Testis (tissue), 2 donors: ENCODE measurements at regions not wholly inside any gene's neighbourhood (a gene's known extent, or its start where the extent isn't known, plus 50 kb on each side); places are given as distances from the start of the nearest gene placed in this dataset.

Experiments used
- DNase-seq: peaks from one replicate; pipeline ENCODE4 v3.0.0-alpha.2; 2019
- H3K27ac ChIP-seq, 2 donors: fragments of 200-600 bp; sonication (generic); one replicate each; pipeline ENCODE4 v1.5.1; 2019
- H3K27me3 ChIP-seq: fragments of 200-600 bp; sonication (generic); one replicate; pipeline ENCODE4 v1.5.1; 2019
- H3K36me3 ChIP-seq: fragments of 200-600 bp; sonication (generic); one replicate; pipeline ENCODE4 v1.5.1; 2017; ENCODE audit warnings: low read depth; ENCODE audit errors: missing control alignments
- H3K4me1 ChIP-seq: fragments of 200-600 bp; sonication (generic); one replicate; pipeline ENCODE4 v1.5.1; 2019
- H3K4me3 ChIP-seq, 2 donors: fragments of 200-600 bp; sonication (generic); one replicate each; pipeline ENCODE4 v1.5.1; 2017 to 2019
- H3K9me3 ChIP-seq: fragments of 200-600 bp; sonication (generic); one replicate; pipeline ENCODE4 v1.5.1; 2017
- POLR2A ChIP-seq: fragments of 450-650 bp; IDR thresholded peaks from one replicate; pipeline ENCODE4 v1.6.1; 2017; ENCODE audit warnings: antibody characterized with exemption, mild to moderate bottlenecking, moderate library complexity
- WGBS, 2 donors: methylation state at CpG; one replicate each; pipeline ENCODE4 v1.1.5; 2018; 5-methylcytosine and 5-hydroxymethylcytosine counted together
- intact Hi-C: fragments of 100-400 bp; cut with DNase I; formaldehyde crosslinking; loops from one replicate; pipeline ENCODE4 v1.15.1; 2023; ENCODE audit warnings: low total_unique reads
- TF ChIP-seq, protein P1 (sequence below), 3 experiments: fragments of 450-650 bp in 2 of 3; fragments of 200-600 bp in 1 of 3; sonication (generic) in 1 of 3; IDR thresholded peaks; one replicate each; pipeline ENCODE4 v1.5.1; 2016 to 2019; ENCODE audit warnings: antibody characterized with exemption in 3 of 3, mild to moderate bottlenecking in 2 of 3, moderate library complexity in 1 of 3

GRCh38 chr21:16005996-16006395 is 276.2 kb downstream of the USP25 start:
- TF ChIP-seq, protein P1, sequence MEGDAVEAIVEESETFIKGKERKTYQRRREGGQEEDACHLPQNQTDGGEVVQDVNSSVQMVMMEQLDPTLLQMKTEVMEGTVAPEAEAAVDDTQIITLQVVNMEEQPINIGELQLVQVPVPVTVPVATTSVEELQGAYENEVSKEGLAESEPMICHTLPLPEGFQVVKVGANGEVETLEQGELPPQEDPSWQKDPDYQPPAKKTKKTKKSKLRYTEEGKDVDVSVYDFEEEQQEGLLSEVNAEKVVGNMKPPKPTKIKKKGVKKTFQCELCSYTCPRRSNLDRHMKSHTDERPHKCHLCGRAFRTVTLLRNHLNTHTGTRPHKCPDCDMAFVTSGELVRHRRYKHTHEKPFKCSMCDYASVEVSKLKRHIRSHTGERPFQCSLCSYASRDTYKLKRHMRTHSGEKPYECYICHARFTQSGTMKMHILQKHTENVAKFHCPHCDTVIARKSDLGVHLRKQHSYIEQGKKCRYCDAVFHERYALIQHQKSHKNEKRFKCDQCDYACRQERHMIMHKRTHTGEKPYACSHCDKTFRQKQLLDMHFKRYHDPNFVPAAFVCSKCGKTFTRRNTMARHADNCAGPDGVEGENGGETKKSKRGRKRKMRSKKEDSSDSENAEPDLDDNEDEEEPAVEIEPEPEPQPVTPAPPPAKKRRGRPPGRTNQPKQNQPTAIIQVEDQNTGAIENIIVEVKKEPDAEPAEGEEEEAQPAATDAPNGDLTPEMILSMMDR (IDR thresholded peaks at IDR 0.05), result no peak

GRCh38 chr21:16007943-16008342 is 278.2 kb downstream of the USP25 start:
- 79 to 83% methylated on average over 2 of the region's 2 CpGs for WGBS, 2 donors
- Histone ChIP-seq H3K9me3 (no peaks in the 10 kb centered on the region), H3K27me3 (no peaks in the 10 kb centered on the region), H3K36me3 (no peaks in the 10 kb centered on the region), H3K4me3 (no peak overlapping the region), H3K4me1 (no peaks in the 10 kb centered on the region), H3K27ac (no peak overlapping the region)
- intact Hi-C loops, result no loop called here
- DNase-seq, result no peak
- TF ChIP-seq, protein P1 (IDR thresholded peaks at IDR 0.05), result no peak
- TF ChIP-seq POLR2A, result no peak

More at GRCh38 chr21:16005996-16006395, 276.2 kb downstream of the USP25 start:
- Histone ChIP-seq H3K27me3 (no peaks in the 10 kb centered on the region), H3K27ac (no peak overlapping the region), H3K4me3 (no peak overlapping the region), H3K4me1 (no peaks in the 10 kb centered on the region), H3K36me3 (no peaks in the 10 kb centered on the region), H3K9me3 (no peaks in the 10 kb centered on the region)
- intact Hi-C loops, result no loop called here
- no peak for DNase-seq
- 90 to 100% methylated on average over 1 of the region's 1 CpG for WGBS, 2 donors

- intact Hi-C loops, result no loop called here
- H3K9me3 ChIP-seq, result no peaks in the 10 kb centered on the region
- TF ChIP-seq, protein P1 (IDR thresholded peaks at IDR 0.05), result no peak
- TF ChIP-seq POLR2A, result no peak
- no peaks in the 10 kb centered on the region for H3K36me3 ChIP-seq
- no peak overlapping the region for H3K27ac ChIP-seq
- no peak for DNase-seq
- no peak overlapping the region for H3K4me3 ChIP-seq
- no peaks in the 10 kb centered on the region for H3K4me1 ChIP-seq
- H3K27me3 ChIP-seq, result no peaks in the 10 kb centered on the region
- WGBS, 2 donors, result 75 to 81% methylated on average over 4 of the region's 4 CpGs
Measured at GRCh38 chr21:16011719-16012118, 281.9 kb downstream of the USP25 start.

GRCh38 chr21:16013570-16013969 is 283.8 kb downstream of the USP25 start:
- no peak for DNase-seq
- no peaks in the 10 kb centered on the region for H3K4me1 ChIP-seq
- 51 to 56% methylated on average over 2 of the region's 2 CpGs for WGBS, 2 donors
- TF ChIP-seq, protein P1 (IDR thresholded peaks at IDR 0.05), result no peak
- no peak for TF ChIP-seq POLR2A
- H3K36me3 ChIP-seq, result no peaks in the 10 kb centered on the region
- no peaks in the 10 kb centered on the region for H3K27me3 ChIP-seq
- no peaks in the 10 kb centered on the region for H3K9me3 ChIP-seq
- no peak overlapping the region for H3K27ac ChIP-seq
- intact Hi-C loops, result no loop called here
- H3K4me3 ChIP-seq, result no peak overlapping the region

DNA sequence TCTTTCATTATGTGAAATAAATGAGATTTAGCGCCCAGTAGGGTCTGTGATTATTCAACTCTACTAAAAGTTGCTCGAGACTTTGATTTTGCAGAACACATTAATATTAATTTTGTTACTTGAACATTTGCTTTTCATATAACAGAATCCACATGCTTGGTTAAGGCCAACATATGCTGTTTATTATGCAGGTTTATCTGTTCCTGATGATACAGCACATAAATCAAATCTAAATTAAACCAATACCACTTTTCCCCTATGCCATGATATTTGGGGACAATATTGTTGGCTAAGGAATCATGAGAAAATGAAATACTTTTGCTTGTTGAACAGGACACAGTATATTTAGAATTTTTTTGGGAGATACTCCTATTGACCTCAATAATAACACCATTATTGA is 291.1 kb downstream of the USP25 start:
- H3K36me3 ChIP-seq, result no peaks in the 10 kb centered on the region
- H3K27me3 ChIP-seq, result no peaks in the 10 kb centered on the region
- H3K4me1 ChIP-seq, result no peaks in the 10 kb centered on the region
- TF ChIP-seq, protein P1 (IDR thresholded peaks at IDR 0.05), result no peak
- no peak for TF ChIP-seq POLR2A
- H3K4me3 ChIP-seq, result no peak overlapping the region
- no peaks in the 10 kb centered on the region for H3K9me3 ChIP-seq
- no peak for DNase-seq
- no peak overlapping the region for H3K27ac ChIP-seq
- intact Hi-C loops, result no loop called here
- 95 to 98% methylated on average over 2 of the region's 2 CpGs for WGBS, 2 donors
